Fibroblast of lung (primary cell): ENCODE measurements at regions not wholly inside any gene's neighbourhood (a gene's known extent, or its start where the extent isn't known, plus 50 kb on each side); places are given as distances from the start of the nearest gene placed in this dataset.

ENCODE experiments used
- DNase-seq, 2 donors: peaks; one replicate each; pipeline versions ENCODE4 v3.0.0 to v3.0.0-alpha.2; 2010; ENCODE audit warnings: low read depth in 2 of 2
- H2AFZ ChIP-seq: 2 replicates; pipeline ENCODE4 v1.5.1; 2012; ENCODE audit warnings: low read length, control low read depth, inconsistent platforms
- H3K27ac ChIP-seq: 2 replicates; pipeline ENCODE4 v1.5.1; 2011; ENCODE audit warnings: low read length, control low read depth; ENCODE audit not compliant: insufficient read depth
- H3K27me3 ChIP-seq: 2 replicates; pipeline ENCODE4 v1.5.1; 2011; ENCODE audit warnings: mild to moderate bottlenecking, low read length; ENCODE audit not compliant: control insufficient read depth, insufficient read depth
- H3K36me3 ChIP-seq: 2 replicates; pipeline ENCODE4 v1.5.1; 2011; ENCODE audit warnings: low read length; ENCODE audit not compliant: control insufficient read depth, insufficient read depth
- H3K4me1 ChIP-seq: 2 replicates; pipeline ENCODE4 v1.5.1; 2011; ENCODE audit warnings: low read length; ENCODE audit not compliant: control insufficient read depth, insufficient read depth; ENCODE audit errors: extremely low read depth
- H3K4me2 ChIP-seq: 2 replicates; pipeline ENCODE4 v1.5.1; 2011; ENCODE audit warnings: low read length, control low read depth; ENCODE audit not compliant: insufficient read depth; ENCODE audit errors: extremely low read depth
- H3K4me3 ChIP-seq, 4 experiments: fragments of 200-600 bp in 1 of 4; sonication (generic) in 1 of 4; replicated peaks in 1 of 4; 2 replicates each; pipeline ENCODE4 v1.5.1; 2011 to 2016; ENCODE audit warnings: low read length in 4 of 4, low read depth in 3 of 4, mild to moderate bottlenecking in 3 of 4, control low read depth in 2 of 4, inconsistent platforms in 1 of 4, mixed read lengths in 1 of 4; ENCODE audit not compliant: insufficient read depth in 1 of 4; ENCODE audit errors: control extremely low read depth in 1 of 4
- H3K79me2 ChIP-seq: 2 replicates; pipeline ENCODE4 v1.5.1; 2012; ENCODE audit warnings: mild to moderate bottlenecking, low read length, inconsistent platforms; ENCODE audit not compliant: control insufficient read depth, insufficient read depth
- H3K9ac ChIP-seq: 2 replicates; pipeline ENCODE4 v1.5.1; 2011; ENCODE audit warnings: mild to moderate bottlenecking, low read length, control low read depth; ENCODE audit not compliant: insufficient read depth
- H3K9me3 ChIP-seq: 2 replicates; pipeline ENCODE4 v1.5.1; 2012; ENCODE audit warnings: low read depth, low read length; ENCODE audit not compliant: control insufficient read depth, insufficient read depth
- H4K20me1 ChIP-seq: 2 replicates; pipeline ENCODE4 v1.5.1; 2011; ENCODE audit warnings: low read length; ENCODE audit not compliant: control insufficient read depth, insufficient read depth; ENCODE audit errors: extremely low read depth
- CTCF ChIP-seq, 2 donors: IDR thresholded peaks in 1 of 2; conservative IDR thresholded peaks in 1 of 2; 1 replicate in 1 of 2; 2 replicates in 1 of 2; pipeline ENCODE4 v1.5.1; 2011 to 2012; ENCODE audit warnings: low read length in 2 of 2, control low read depth in 1 of 2, inconsistent platforms in 1 of 2, low read depth in 1 of 2, mild to moderate bottlenecking in 1 of 2
- EZH2 ChIP-seq: IDR thresholded peaks from 2 replicates; pipeline ENCODE4 v1.5.1; 2012; ENCODE audit warnings: low read length, control low read depth, mild to moderate bottlenecking; ENCODE audit errors: missing control alignments

GRCh38 chr2:225103737-225104141, 61.5 kb upstream of the DOCK10 start:
- Histone ChIP-seq H3K4me1 (peaks cover 15% of the 10 kb centered on the region), H3K36me3 (no peaks in the 10 kb centered on the region), H4K20me1 (no peaks in the 10 kb centered on the region), H3K27me3 (no peaks in the 10 kb centered on the region), H3K4me2 (peak overlapping the region; percentile 82), H2AFZ (peak overlapping the region; percentile 31), H3K79me2 (no peaks in the 10 kb centered on the region), H3K9me3 (no peaks in the 10 kb centered on the region), H3K4me3 (no peak overlapping the region), H3K9ac (no peak overlapping the region), H3K27ac (peak overlapping the region; percentile 62)
- peak; percentile 34 to 88 for DNase-seq
- TF ChIP-seq EZH2 (no peak), CTCF (conservative IDR thresholded peaks at IDR 0.05 in 1 of 2, IDR thresholded peaks at IDR 0.05 in 1 of 2; ENCODE audit: low read depth in 1 of 2, low read length in 2 of 2) (no peak)

DNA sequence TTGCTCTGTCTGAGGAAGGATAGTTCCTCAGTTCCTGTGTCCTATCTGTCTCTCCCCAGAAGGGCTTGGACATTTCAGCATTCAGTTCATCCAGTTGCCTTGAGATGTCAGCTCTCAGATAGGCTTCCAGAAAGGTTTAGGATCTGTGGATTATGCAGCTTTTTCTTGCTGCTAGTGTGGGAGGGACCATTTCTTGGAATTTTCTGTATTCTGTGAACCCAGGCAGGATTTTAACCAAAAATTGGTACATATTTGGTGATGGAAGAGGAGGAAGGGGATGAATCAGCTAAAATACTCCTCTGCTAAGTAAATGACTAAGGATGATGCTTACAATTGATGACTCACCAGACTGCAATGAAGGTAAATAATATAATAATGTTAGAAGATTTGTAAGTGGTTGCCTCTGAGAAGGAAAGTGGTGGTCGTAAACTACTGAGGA, 58.6 kb upstream of the DOCK10 start:
- no peaks in the 10 kb centered on the region for H3K27me3 ChIP-seq
- DNase-seq: peak; percentile 87 to 98
- no peak overlapping the region for H3K4me3 ChIP-seq
- no peaks in the 10 kb centered on the region for H3K9me3 ChIP-seq
- peak overlapping the region; percentile 10 for H3K4me2 ChIP-seq
- TF ChIP-seq EZH2: no peak
- TF ChIP-seq CTCF (conservative IDR thresholded peaks at IDR 0.05 in 1 of 2, IDR thresholded peaks at IDR 0.05 in 1 of 2; ENCODE audit: low read depth in 1 of 2, low read length in 2 of 2): no peak
- no peaks in the 10 kb centered on the region for H3K36me3 ChIP-seq
- peak overlapping the region; percentile 86 for H3K27ac ChIP-seq
- H3K79me2 ChIP-seq: no peaks in the 10 kb centered on the region
- no peak overlapping the region for H3K9ac ChIP-seq
- H3K4me1 ChIP-seq: peaks cover 19% of the 10 kb centered on the region
- H2AFZ ChIP-seq: no peak overlapping the region
- no peaks in the 10 kb centered on the region for H4K20me1 ChIP-seq

DNA sequence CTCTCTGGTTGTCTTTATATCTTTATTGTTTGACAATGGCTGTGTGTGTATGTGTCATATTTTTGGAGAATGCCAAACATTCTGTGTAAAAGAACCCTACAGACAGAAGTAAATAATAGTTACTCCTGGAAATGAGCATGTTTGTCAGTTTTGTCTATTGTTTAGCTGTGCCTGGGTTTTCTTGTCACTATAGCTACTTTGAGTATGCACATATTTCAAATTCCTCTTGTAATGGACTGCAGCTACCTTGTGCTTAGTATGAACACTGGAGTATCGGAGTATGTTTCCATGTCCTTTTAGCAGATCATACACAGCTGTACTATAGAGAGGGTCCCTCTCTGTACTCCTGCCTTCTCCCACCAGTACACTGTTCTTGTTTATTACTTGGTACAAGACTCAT, 58.0 kb upstream of the DOCK10 start:
- Histone ChIP-seq H3K79me2 (no peaks in the 10 kb centered on the region), H2AFZ (no peak overlapping the region), H3K9me3 (no peaks in the 10 kb centered on the region), H3K36me3 (no peaks in the 10 kb centered on the region), H3K4me1 (peaks cover 19% of the 10 kb centered on the region), H3K9ac (no peak overlapping the region), H3K27ac (peak overlapping the region; percentile 86), H4K20me1 (no peaks in the 10 kb centered on the region), H3K4me3 (no peak overlapping the region), H3K4me2 (peak overlapping the region; percentile 10), H3K27me3 (no peaks in the 10 kb centered on the region)
- peak in 1 of 2 donors; percentile 84 for DNase-seq
- no peak for TF ChIP-seq EZH2
- TF ChIP-seq CTCF (conservative IDR thresholded peaks at IDR 0.05 in 1 of 2, IDR thresholded peaks at IDR 0.05 in 1 of 2; ENCODE audit: low read depth in 1 of 2, low read length in 2 of 2): no peak
